GM19452 (cell line): ENCODE measurements at regions not wholly inside any gene's neighbourhood (a gene's known extent, or its start where the extent isn't known, plus 50 kb on each side); places are given as distances from the start of the nearest gene placed in this dataset.

Source experiments
- ATAC-seq: cut with Tn5 transposase; IDR thresholded peaks from one replicate; pipeline ENCODE4 v1.9.1; 2021; ENCODE audit not compliant: unreplicated experiment

- no peak for ATAC-seq
These were observed 127.2 kb downstream of the RAP2A start for GRCh38 chr13:97561182-97561581.

- ATAC-seq: no peak
These were observed 129.0 kb downstream of the RAP2A start for GRCh38 chr13:97562962-97563361.

- ATAC-seq: no peak
These were observed 131.0 kb downstream of the RAP2A start for GRCh38 chr13:97564956-97565355.

GRCh38 chr13:97565906-97566305, 131.9 kb downstream of the RAP2A start:
- no peak for ATAC-seq

GRCh38 chr13:97566907-97567306, 132.9 kb downstream of the RAP2A start:
- ATAC-seq: no peak

GRCh38 chr13:97567510-97568243, 133.7 kb downstream of the RAP2A start:
- peak; percentile 96 for ATAC-seq

- no peak for ATAC-seq
These were observed 134.9 kb downstream of the RAP2A start for GRCh38 chr13:97568850-97569249.

GRCh38 chr13:97569841-97570240, 135.9 kb downstream of the RAP2A start:
- ATAC-seq: no peak

- no peak for ATAC-seq
These were observed 136.5 kb downstream of the RAP2A start for GRCh38 chr13:97570442-97570841.

- no peak for ATAC-seq
These were observed 139.0 kb downstream of the RAP2A start for GRCh38 chr13:97573011-97573410.

- ATAC-seq: no peak
These were observed 141.0 kb downstream of the RAP2A start for GRCh38 chr13:97574926-97575325.

- no peak for ATAC-seq
These were observed 143.1 kb downstream of the RAP2A start for GRCh38 chr13:97577026-97577425.

GRCh38 chr13:97582170-97582569, 148.2 kb downstream of the RAP2A start:
- no peak for ATAC-seq

- no peak for ATAC-seq
These were observed 150.0 kb downstream of the RAP2A start for GRCh38 chr13:97583907-97584497.

- no peak for ATAC-seq
These were observed 153.0 kb downstream of the RAP2A start for GRCh38 chr13:97586941-97587340.

GRCh38 chr13:97588993-97589392, 155.0 kb downstream of the RAP2A start:
- ATAC-seq: no peak

GRCh38 chr13:97600458-97601075, 166.6 kb downstream of the RAP2A start:
- ATAC-seq: no peak

GRCh38 chr13:97615266-97615665, 181.3 kb downstream of the RAP2A start:
- ATAC-seq: no peak

- ATAC-seq: no peak
These were observed 182.4 kb downstream of the RAP2A start for GRCh38 chr13:97616385-97616784.

GRCh38 chr13:97621025-97621424, 187.1 kb downstream of the RAP2A start:
- ATAC-seq: no peak

GRCh38 chr13:97621631-97622030, 187.7 kb downstream of the RAP2A start:
- no peak for ATAC-seq

- ATAC-seq: no peak
These were observed 193.6 kb downstream of the RAP2A start for GRCh38 chr13:97627566-97627965.
